GM20431 (cell line): ENCODE measurements at regions not wholly inside any gene's neighbourhood (a gene's known extent, or its start where the extent isn't known, plus 50 kb on each side); places are given as distances from the start of the nearest gene placed in this dataset.
"Not testable (repeated sequence)": the region's sequence is repeated elsewhere in the genome, so short reads cannot be mapped to it uniquely, and the experiment has no call there.

Experiments used
- in situ Hi-C: fragments of 300-500 bp; cut with MseI, MboI; formaldehyde crosslinking; loops from one replicate; pipeline ENCODE4 v1.15.0; 2020; ENCODE audit warnings: low sequenced_read_pairs; ENCODE audit not compliant: unreplicated experiment

GRCh38 chr13:40352380-40352778 is 314.1 kb downstream of the FOXO1 start:
- in situ Hi-C loops = no loop called here

GRCh38 chr13:40352802-40353562 is 313.5 kb downstream of the FOXO1 start:
- in situ Hi-C loops = no loop called here

- in situ Hi-C loops = no loop called here
These were observed 311.2 kb downstream of the FOXO1 start for GRCh38 chr13:40355126-40355724.

- in situ Hi-C loops = no loop called here
These were observed 310.4 kb downstream of the FOXO1 start for GRCh38 chr13:40356011-40356410.

- in situ Hi-C loops = not testable (repeated sequence)
These were observed 310.0 kb downstream of the FOXO1 start for GRCh38 chr13:40356458-40356857.

- in situ Hi-C loops = no loop called here
These were observed 303.9 kb downstream of the FOXO1 start for GRCh38 chr13:40362502-40362901.

GRCh38 chr13:40363653-40364052 is 302.8 kb downstream of the FOXO1 start:
- in situ Hi-C loops = no loop called here

- in situ Hi-C loops = no loop called here
These were observed 300.3 kb downstream of the FOXO1 start for GRCh38 chr13:40366119-40366518.

- in situ Hi-C loops = no loop called here
These were observed 298.1 kb downstream of the FOXO1 start for GRCh38 chr13:40368127-40368891.

GRCh38 chr13:40370661-40371060 is 295.8 kb downstream of the FOXO1 start:
- in situ Hi-C loops = no loop called here

GRCh38 chr13:40371531-40372125 is 294.8 kb downstream of the FOXO1 start:
- in situ Hi-C loops = no loop called here

- in situ Hi-C loops = not testable (repeated sequence)
These were observed 292.8 kb downstream of the FOXO1 start for GRCh38 chr13:40373608-40374007.

GRCh38 chr13:40375489-40376171 is 290.8 kb downstream of the FOXO1 start:
- in situ Hi-C loops = no loop called here

- in situ Hi-C loops = no loop called here
These were observed 290.1 kb downstream of the FOXO1 start for GRCh38 chr13:40376296-40376849.

GRCh38 chr13:40376867-40377535 is 289.4 kb downstream of the FOXO1 start:
- in situ Hi-C loops = no loop called here

- in situ Hi-C loops = no loop called here
These were observed 288.7 kb downstream of the FOXO1 start for GRCh38 chr13:40377783-40378182.

GRCh38 chr13:40379196-40379595 is 287.2 kb downstream of the FOXO1 start:
- in situ Hi-C loops = no loop called here

- in situ Hi-C loops = no loop called here
These were observed 286.5 kb downstream of the FOXO1 start for GRCh38 chr13:40379794-40380578.
